ENCODE measurements at regions not wholly inside any gene's neighbourhood (a gene's known extent, or its start where the extent isn't known, plus 50 kb on each side); places are given as distances from the start of the nearest gene placed in this dataset.
A peak's percentile ranks its signal among the peaks of the same experiment; 100 is the strongest.
"Not testable (repeated sequence)": the region's sequence is repeated elsewhere in the genome, so short reads cannot be mapped to it uniquely, and the experiment has no call there.

GRCh38 chr2:120498576-120499394 lies 152.8 kb downstream of the INHBB start:
- no peak for DNase-seq (ENCODE audit: low read depth)

- peak; percentile 59 for DNase-seq (ENCODE audit: low read depth)
Measured at GRCh38 chr2:120499784-120500495, 154.0 kb downstream of the INHBB start.

- no peak for DNase-seq (ENCODE audit: low read depth)
Measured at GRCh38 chr2:120501591-120501990, 155.7 kb downstream of the INHBB start.

- DNase-seq (ENCODE audit: low read depth): no peak
Measured at GRCh38 chr2:120502357-120502756, 156.4 kb downstream of the INHBB start.

GRCh38 chr2:120502761-120503160 lies 156.8 kb downstream of the INHBB start:
- DNase-seq (ENCODE audit: low read depth): no peak

GRCh38 chr2:120503206-120503792 lies 157.4 kb downstream of the INHBB start:
- DNase-seq (ENCODE audit: low read depth): no peak

- peak; percentile 62 for DNase-seq (ENCODE audit: low read depth)
Measured at GRCh38 chr2:120503793-120504571, 158.0 kb downstream of the INHBB start.

- no peak for DNase-seq (ENCODE audit: low read depth)
Measured at GRCh38 chr2:120504936-120505705, 159.2 kb downstream of the INHBB start.

GRCh38 chr2:120508567-120509041 lies 162.7 kb downstream of the INHBB start:
- peak; percentile 39 for DNase-seq (ENCODE audit: low read depth)

GRCh38 chr2:120509213-120509815 lies 163.4 kb downstream of the INHBB start:
- DNase-seq (ENCODE audit: low read depth): no peak

- DNase-seq (ENCODE audit: low read depth): no peak
Measured at GRCh38 chr2:120509991-120510735, 164.2 kb downstream of the INHBB start.

GRCh38 chr2:120510751-120511395 lies 164.9 kb downstream of the INHBB start:
- DNase-seq (ENCODE audit: low read depth): no peak

GRCh38 chr2:120511536-120511935 lies 165.6 kb downstream of the INHBB start:
- DNase-seq (ENCODE audit: low read depth): no peak

GRCh38 chr2:120511947-120512710 lies 166.2 kb downstream of the INHBB start:
- DNase-seq (ENCODE audit: low read depth): no peak

GRCh38 chr2:120513776-120514357 lies 167.9 kb downstream of the INHBB start:
- no peak for DNase-seq (ENCODE audit: low read depth)

GRCh38 chr2:120514521-120514920 lies 168.6 kb downstream of the INHBB start:
- DNase-seq (ENCODE audit: low read depth): no peak

GRCh38 chr2:120515066-120515758 lies 169.3 kb downstream of the INHBB start:
- DNase-seq (ENCODE audit: low read depth): not testable (repeated sequence)
